ENCODE measurements at regions not wholly inside any gene's neighbourhood (a gene's known extent, or its start where the extent isn't known, plus 50 kb on each side); places are given as distances from the start of the nearest gene placed in this dataset.

GRCh38 chr5:102138243-102138653, 157.8 kb downstream of the SLCO4C1 start (continued):
- TF ChIP-seq KAT2B (IDR thresholded peaks at IDR 0.05; ENCODE audit: borderline replicate concordance, low read depth, low read length) (no peak), FOSL2 (CRISPR knock-in tag; IDR thresholded peaks at IDR 0.05) (peak; percentile 40; the same call in 1 of the 2 replicates), MXI1 (IDR thresholded peaks at IDR 0.05; ENCODE audit: borderline replicate concordance, low read depth, low read length) (no peak), TGIF2 (CRISPR knock-in tag; IDR thresholded peaks at IDR 0.05) (no peak), SKIL (CRISPR knock-in tag; IDR thresholded peaks at IDR 0.05; ENCODE audit: borderline replicate concordance) (no peak), TBL1XR1 (IDR thresholded peaks at IDR 0.05; ENCODE audit: borderline replicate concordance, low read length, partially characterized antibody) (no peak), KDM5B (CRISPR knock-in tag; IDR thresholded peaks at IDR 0.05; ENCODE audit: borderline replicate concordance) (no peak), ZSCAN25 (CRISPR knock-in tag; IDR thresholded peaks at IDR 0.05) (no peak), SIX1 (CRISPR knock-in tag; IDR thresholded peaks at IDR 0.05; ENCODE audit: borderline replicate concordance) (no peak; the same call in 1 of the 2 replicates), RARA (CRISPR knock-in tag; IDR thresholded peaks at IDR 0.05) (0 out of 2 replicates have a peak, but pooled peaks have one; percentile 17), ZNF256 (CRISPR knock-in tag; conservative IDR thresholded peaks at IDR 0.05) (no peak), ZNF674 (CRISPR knock-in tag; IDR thresholded peaks at IDR 0.05; ENCODE audit: low read depth) (no peak), ZNF619 (CRISPR knock-in tag; IDR thresholded peaks at IDR 0.05) (no peak), ZNF777 (CRISPR knock-in tag; IDR thresholded peaks at IDR 0.05) (no peak), ZNF292 (CRISPR knock-in tag; IDR thresholded peaks at IDR 0.05; ENCODE audit: borderline replicate concordance, low read depth) (peak; percentile 49; the same call in 1 of the 2 replicates), ZSCAN12 (CRISPR knock-in tag; IDR thresholded peaks at IDR 0.05) (no peak), HCFC1 (IDR thresholded peaks at IDR 0.05; ENCODE audit: low read depth, low read length) (no peak), KLF6 (CRISPR knock-in tag; IDR thresholded peaks at IDR 0.05) (no peak), ZNF484 (CRISPR knock-in tag; IDR thresholded peaks at IDR 0.05; ENCODE audit: borderline replicate concordance, low read depth) (no peak), ZNF878 (CRISPR knock-in tag; IDR thresholded peaks at IDR 0.05) (no peak; the same call in 1 of the 2 replicates)
